SK-N-SH (cell line): ENCODE measurements at regions not wholly inside any gene's neighbourhood (a gene's known extent, or its start where the extent isn't known, plus 50 kb on each side); places are given as distances from the start of the nearest gene placed in this dataset.

ENCODE experiments used
- CTCF ChIA-PET: fragments of 300-600, 350-600 bp; formaldehyde crosslinking; extraction: SDS; loops from one replicate; lab custom pipeline; 2021; lab: Yijun Ruan, JAX
- POLR2A ChIA-PET: fragments of 350-600 bp; sonication (Branson Sonifier 250); formaldehyde crosslinking; extraction: SDS; loops from one replicate; lab custom pipeline; 2020; ENCODE audit warnings: antibody characterized with exemption, inconsistent platforms; lab: Yijun Ruan, JAX
- DNase-seq: peaks from one replicate; pipeline ENCODE4 v3.0.0; 2012
- H2AFZ ChIP-seq: fragments of 200-600 bp; sonication (generic); 2 replicates; pipeline ENCODE4 v1.8.1; 2016; ENCODE audit warnings: antibody characterized with exemption, mild to moderate bottlenecking, low read depth
- H3F3A ChIP-seq: fragments of 200-600 bp; sonication (generic); replicated peaks from 2 replicates; pipeline ENCODE3; 2016; ENCODE audit warnings: antibody characterized with exemption, mild to moderate bottlenecking; ENCODE audit not compliant: insufficient read depth
- H3K27ac ChIP-seq, 2 experiments: fragments of 200-500 bp in 1 of 2; fragments of 200-600 bp in 1 of 2; sonication (Bioruptor generic) in 1 of 2; sonication (generic), shearing (Covaris generic) in 1 of 2; 2 replicates each; pipeline versions ENCODE4 v1.5.1 to v1.6.1; 2014 to 2016; ENCODE audit warnings: low read depth in 2 of 2, inconsistent platforms in 1 of 2, low read length in 1 of 2, mild to moderate bottlenecking in 1 of 2, mixed read lengths in 1 of 2
- H3K27me3 ChIP-seq: fragments of 200-600 bp; sonication (generic), shearing (Covaris generic); 2 replicates; pipeline ENCODE4 v1.6.1; 2016; ENCODE audit warnings: mixed run types; ENCODE audit not compliant: insufficient read depth
- H3K36me3 ChIP-seq, 2 experiments: fragments of 200-500 bp in 1 of 2; fragments of 200-600 bp in 1 of 2; sonication (Bioruptor generic) in 1 of 2; sonication (generic) in 1 of 2; replicated peaks in 1 of 2; 2 replicates each; pipeline versions ENCODE3 to v1.5.1; 2014 to 2016; ENCODE audit warnings: low read length in 1 of 2, mild to moderate bottlenecking in 1 of 2; ENCODE audit not compliant: insufficient read depth in 2 of 2, control insufficient read depth in 1 of 2
- H3K4me1 ChIP-seq, 2 experiments: fragments of 200-500 bp in 1 of 2; fragments of 200-600 bp in 1 of 2; sonication (Bioruptor generic) in 1 of 2; sonication (generic), shearing (Covaris generic) in 1 of 2; 2 replicates each; pipeline versions ENCODE4 v1.5.1 to v1.6.1; 2014 to 2016; ENCODE audit warnings: low read depth in 1 of 2, low read length in 1 of 2, mixed run types in 1 of 2; ENCODE audit not compliant: insufficient read depth in 2 of 2, control insufficient read depth in 1 of 2
- H3K4me2 ChIP-seq: fragments of 200-600 bp; sonication (generic), shearing (Covaris generic); 2 replicates; pipeline ENCODE4 v1.6.1; 2017; ENCODE audit warnings: mixed run types
- H3K4me3 ChIP-seq, 2 experiments: fragments of 200-500 bp in 1 of 2; fragments of 200-600 bp in 1 of 2; sonication (Bioruptor generic) in 1 of 2; sonication (generic), shearing (Covaris generic) in 1 of 2; 2 replicates each; pipeline versions ENCODE4 v1.5.1 to v1.8.1; 2014 to 2016; ENCODE audit warnings: low read depth in 2 of 2, inconsistent platforms in 1 of 2, low read length in 1 of 2, mild to moderate bottlenecking in 1 of 2, mixed read lengths in 1 of 2, moderate library complexity in 1 of 2
- H3K79me2 ChIP-seq: fragments of 200-600 bp; sonication (generic); 2 replicates; pipeline ENCODE4 v1.8.1; 2017; ENCODE audit warnings: mild to moderate bottlenecking; ENCODE audit not compliant: insufficient read depth
- H3K9ac ChIP-seq: fragments of 200-600 bp; sonication (generic); 2 replicates; pipeline ENCODE4 v1.6.1; 2017; ENCODE audit warnings: mixed run types
- H3K9me2 ChIP-seq: fragments of 200-600 bp; sonication (generic); 2 replicates; pipeline ENCODE4 v1.6.1; 2017; ENCODE audit warnings: mixed run types
- H3K9me3 ChIP-seq: fragments of 200-600 bp; sonication (generic); 2 replicates; pipeline ENCODE4 v1.6.1; 2017; ENCODE audit warnings: mixed run types, mild to moderate bottlenecking, moderate library complexity
- H4K20me1 ChIP-seq: fragments of 200-600 bp; sonication (generic); 2 replicates; pipeline ENCODE4 v1.6.1; 2017; ENCODE audit warnings: mild to moderate bottlenecking, mixed run types; ENCODE audit not compliant: insufficient read depth
- EP300 ChIP-seq, 2 experiments: IDR thresholded peaks; 2 replicates each; pipeline versions ENCODE4 v1.4.0 to v1.6.1; 2012; ENCODE audit warnings: borderline replicate concordance in 1 of 2, low read depth in 1 of 2, low read length in 1 of 2
- FOSL2 ChIP-seq: IDR thresholded peaks from 2 replicates; pipeline ENCODE4 v1.4.0; 2012; ENCODE audit warnings: low read depth, mild to moderate bottlenecking, moderate library complexity, borderline replicate concordance
- FOXJ3 ChIP-seq: sonication (generic); formaldehyde crosslinking; IDR thresholded peaks from 2 replicates; pipeline ENCODE4 v1.5.1; 2020; ENCODE audit warnings: mild to moderate bottlenecking, missing genetic modification reagents
- GATA2 ChIP-seq: sonication (generic); formaldehyde crosslinking; IDR thresholded peaks from 2 replicates; pipeline ENCODE4 v1.5.0; 2020; ENCODE audit warnings: mild to moderate bottlenecking, missing genetic modification reagents
- JUND ChIP-seq: IDR thresholded peaks from 2 replicates; pipeline ENCODE4 v1.4.0; 2012
- MEF2A ChIP-seq: IDR thresholded peaks from 2 replicates; pipeline ENCODE4 v1.4.0; 2012; ENCODE audit warnings: low read depth, borderline replicate concordance
- NRF1 ChIP-seq: IDR thresholded peaks from 2 replicates; pipeline ENCODE4 v1.6.1; 2012; ENCODE audit warnings: low read depth, mild to moderate bottlenecking, low read length
- RAD21 ChIP-seq: IDR thresholded peaks from 2 replicates; pipeline ENCODE4 v1.6.1; 2012; ENCODE audit warnings: mild to moderate bottlenecking, low read length
- RCOR1 ChIP-seq: fragments of 150-350 bp; IDR thresholded peaks from 2 replicates; pipeline ENCODE4 v1.6.1; 2017; ENCODE audit warnings: antibody characterized with exemption, low read length
- RXRA ChIP-seq: IDR thresholded peaks from 2 replicates; pipeline ENCODE4 v1.4.0; 2012; ENCODE audit warnings: low read depth, mild to moderate bottlenecking, borderline replicate concordance
- WGBS: methylation state at CpG from one replicate; pipeline ENCODE4 v1.1.6; 2017; ENCODE audit warnings: low lambda C conversion rate; 5-methylcytosine and 5-hydroxymethylcytosine counted together
- TF ChIP-seq, protein P1 (sequence below): fragments of 150-350 bp; IDR thresholded peaks from 2 replicates; pipeline ENCODE4 v1.6.1; 2016; ENCODE audit warnings: mild to moderate bottlenecking, low read depth, low read length
- TF ChIP-seq, protein P2 (sequence below): IDR thresholded peaks from 2 replicates; pipeline ENCODE4; 2012
- TF ChIP-seq, protein P3 (sequence below): IDR thresholded peaks from 2 replicates; pipeline ENCODE4 v1.4.0; 2012; ENCODE audit warnings: low read depth, borderline replicate concordance

DNA sequence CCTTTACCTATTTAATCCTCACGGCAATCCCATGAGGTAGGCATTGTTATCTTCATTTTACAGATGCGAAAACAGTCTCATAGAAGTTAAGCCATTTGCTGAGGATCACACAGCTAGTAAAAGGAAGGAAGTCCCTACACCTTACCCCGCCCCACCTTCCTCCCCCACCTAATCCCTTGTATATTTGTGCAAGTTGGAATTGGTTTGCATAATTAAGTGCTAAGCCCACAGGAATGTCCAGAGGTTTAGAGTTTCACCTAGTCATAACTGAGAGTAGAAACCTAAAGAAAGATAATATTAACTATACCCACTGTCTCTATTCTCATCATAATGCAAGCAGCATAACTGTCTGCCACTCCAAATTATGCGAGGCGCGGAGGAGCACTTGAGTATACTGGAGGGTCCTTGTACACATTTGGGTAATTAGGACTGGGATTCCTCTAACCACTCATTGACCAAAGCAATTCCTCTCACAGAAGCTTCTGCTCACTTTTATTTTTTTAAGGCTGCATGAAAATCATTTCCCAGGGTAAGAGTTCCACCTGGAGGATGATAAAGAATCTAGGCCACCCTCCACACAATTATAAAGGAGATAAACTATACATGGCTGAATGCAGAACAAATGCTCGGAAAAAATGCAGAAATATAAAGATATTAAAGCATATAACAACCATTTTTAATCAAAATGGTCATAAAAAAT, 199.9 kb downstream of the FAM181B start:
- no peak overlapping the region for H3K4me3 ChIP-seq
- H3K9ac ChIP-seq = no peak overlapping the region
- H2AFZ ChIP-seq = no peak overlapping the region
- H3K36me3 ChIP-seq = no peaks in the 10 kb centered on the region
- no peaks in the 10 kb centered on the region for H3K4me1 ChIP-seq
- H4K20me1 ChIP-seq = no peaks in the 10 kb centered on the region
- TF ChIP-seq FOXJ3 (CRISPR knock-in tag) (no peak), JUND (no peak), RXRA (no peak), GATA2 (CRISPR knock-in tag) (no peak), FOSL2 (no peak), RAD21 (no peak), RCOR1 (no peak), NRF1 (no peak), EP300 (IDR thresholded peaks at IDR 0.05; ENCODE audit: borderline replicate concordance in 1 of 2, low read depth in 1 of 2, low read length in 1 of 2) (no peak)
- TF ChIP-seq, protein P1, sequence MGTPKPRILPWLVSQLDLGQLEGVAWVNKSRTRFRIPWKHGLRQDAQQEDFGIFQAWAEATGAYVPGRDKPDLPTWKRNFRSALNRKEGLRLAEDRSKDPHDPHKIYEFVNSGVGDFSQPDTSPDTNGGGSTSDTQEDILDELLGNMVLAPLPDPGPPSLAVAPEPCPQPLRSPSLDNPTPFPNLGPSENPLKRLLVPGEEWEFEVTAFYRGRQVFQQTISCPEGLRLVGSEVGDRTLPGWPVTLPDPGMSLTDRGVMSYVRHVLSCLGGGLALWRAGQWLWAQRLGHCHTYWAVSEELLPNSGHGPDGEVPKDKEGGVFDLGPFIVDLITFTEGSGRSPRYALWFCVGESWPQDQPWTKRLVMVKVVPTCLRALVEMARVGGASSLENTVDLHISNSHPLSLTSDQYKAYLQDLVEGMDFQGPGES = no peak
- TF ChIP-seq, protein P2, sequence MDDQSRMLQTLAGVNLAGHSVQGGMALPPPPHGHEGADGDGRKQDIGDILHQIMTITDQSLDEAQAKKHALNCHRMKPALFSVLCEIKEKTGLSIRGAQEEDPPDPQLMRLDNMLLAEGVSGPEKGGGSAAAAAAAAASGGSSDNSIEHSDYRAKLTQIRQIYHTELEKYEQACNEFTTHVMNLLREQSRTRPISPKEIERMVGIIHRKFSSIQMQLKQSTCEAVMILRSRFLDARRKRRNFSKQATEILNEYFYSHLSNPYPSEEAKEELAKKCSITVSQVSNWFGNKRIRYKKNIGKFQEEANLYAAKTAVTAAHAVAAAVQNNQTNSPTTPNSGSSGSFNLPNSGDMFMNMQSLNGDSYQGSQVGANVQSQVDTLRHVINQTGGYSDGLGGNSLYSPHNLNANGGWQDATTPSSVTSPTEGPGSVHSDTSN = no peak
- TF ChIP-seq, protein P3, sequence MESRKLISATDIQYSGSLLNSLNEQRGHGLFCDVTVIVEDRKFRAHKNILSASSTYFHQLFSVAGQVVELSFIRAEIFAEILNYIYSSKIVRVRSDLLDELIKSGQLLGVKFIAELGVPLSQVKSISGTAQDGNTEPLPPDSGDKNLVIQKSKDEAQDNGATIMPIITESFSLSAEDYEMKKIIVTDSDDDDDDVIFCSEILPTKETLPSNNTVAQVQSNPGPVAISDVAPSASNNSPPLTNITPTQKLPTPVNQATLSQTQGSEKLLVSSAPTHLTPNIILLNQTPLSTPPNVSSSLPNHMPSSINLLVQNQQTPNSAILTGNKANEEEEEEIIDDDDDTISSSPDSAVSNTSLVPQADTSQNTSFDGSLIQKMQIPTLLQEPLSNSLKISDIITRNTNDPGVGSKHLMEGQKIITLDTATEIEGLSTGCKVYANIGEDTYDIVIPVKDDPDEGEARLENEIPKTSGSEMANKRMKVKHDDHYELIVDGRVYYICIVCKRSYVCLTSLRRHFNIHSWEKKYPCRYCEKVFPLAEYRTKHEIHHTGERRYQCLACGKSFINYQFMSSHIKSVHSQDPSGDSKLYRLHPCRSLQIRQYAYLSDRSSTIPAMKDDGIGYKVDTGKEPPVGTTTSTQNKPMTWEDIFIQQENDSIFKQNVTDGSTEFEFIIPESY = no peak
- ChIA-PET CTCF (no interaction called here), POLR2A (no interaction called here)
- no peaks in the 10 kb centered on the region for H3F3A ChIP-seq
- WGBS = 25% methylated on average over 7 of the region's 7 CpGs
- no peaks in the 10 kb centered on the region for H3K27me3 ChIP-seq
- no peaks in the 10 kb centered on the region for H3K9me2 ChIP-seq
- H3K4me2 ChIP-seq = no peak overlapping the region
- H3K27ac ChIP-seq = no peak overlapping the region
- H3K9me3 ChIP-seq = no peaks in the 10 kb centered on the region
- H3K79me2 ChIP-seq = no peaks in the 10 kb centered on the region
- DNase-seq = no peak

DNA sequence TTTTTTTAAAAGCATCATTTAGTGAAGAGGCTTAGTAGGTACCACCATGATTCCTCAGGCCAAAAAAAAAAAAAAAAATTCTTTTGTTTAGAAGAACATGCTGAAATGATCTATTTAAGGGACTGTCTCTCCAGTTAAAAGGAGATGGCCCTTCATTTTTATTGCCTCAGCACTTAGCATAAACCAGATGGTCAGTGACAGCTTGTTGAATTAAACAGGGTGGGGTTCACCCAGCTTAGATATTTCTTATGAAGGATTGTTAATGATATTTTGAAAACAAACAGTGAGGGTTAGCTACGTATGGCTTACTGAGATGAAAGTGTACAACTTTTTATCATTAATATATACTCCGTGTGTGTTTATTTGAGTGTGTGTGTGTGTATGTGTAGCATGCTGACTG, 203.7 kb downstream of the FAM181B start:
- Histone ChIP-seq H2AFZ (no peak overlapping the region), H3K79me2 (no peaks in the 10 kb centered on the region), H3K9me3 (no peaks in the 10 kb centered on the region), H3K36me3 (no peaks in the 10 kb centered on the region), H3K27ac (no peak overlapping the region), H3K4me2 (no peak overlapping the region), H3K9me2 (no peaks in the 10 kb centered on the region), H3K4me3 (no peak overlapping the region), H3K9ac (no peak overlapping the region), H3K4me1 (no peaks in the 10 kb centered on the region), H4K20me1 (no peaks in the 10 kb centered on the region), H3K27me3 (no peaks in the 10 kb centered on the region), H3F3A (no peaks in the 10 kb centered on the region)
- ChIA-PET POLR2A (no interaction called here), CTCF (no interaction called here)
- DNase-seq = no peak
- TF ChIP-seq RCOR1 (no peak), JUND (no peak), MEF2A (no peak)
- WGBS = 7% methylated on average over 2 of the region's 2 CpGs
